ENCODE measurements at regions not wholly inside any gene's neighbourhood (a gene's known extent, or its start where the extent isn't known, plus 50 kb on each side); places are given as distances from the start of the nearest gene placed in this dataset.
"Not testable (repeated sequence)": the region's sequence is repeated elsewhere in the genome, so short reads cannot be mapped to it uniquely, and the experiment has no call there.

- DNase-seq = not testable (repeated sequence)
Observed at GRCh38 chr1:232717911-232718310, 87.3 kb upstream of the MAP10 start.

DNA sequence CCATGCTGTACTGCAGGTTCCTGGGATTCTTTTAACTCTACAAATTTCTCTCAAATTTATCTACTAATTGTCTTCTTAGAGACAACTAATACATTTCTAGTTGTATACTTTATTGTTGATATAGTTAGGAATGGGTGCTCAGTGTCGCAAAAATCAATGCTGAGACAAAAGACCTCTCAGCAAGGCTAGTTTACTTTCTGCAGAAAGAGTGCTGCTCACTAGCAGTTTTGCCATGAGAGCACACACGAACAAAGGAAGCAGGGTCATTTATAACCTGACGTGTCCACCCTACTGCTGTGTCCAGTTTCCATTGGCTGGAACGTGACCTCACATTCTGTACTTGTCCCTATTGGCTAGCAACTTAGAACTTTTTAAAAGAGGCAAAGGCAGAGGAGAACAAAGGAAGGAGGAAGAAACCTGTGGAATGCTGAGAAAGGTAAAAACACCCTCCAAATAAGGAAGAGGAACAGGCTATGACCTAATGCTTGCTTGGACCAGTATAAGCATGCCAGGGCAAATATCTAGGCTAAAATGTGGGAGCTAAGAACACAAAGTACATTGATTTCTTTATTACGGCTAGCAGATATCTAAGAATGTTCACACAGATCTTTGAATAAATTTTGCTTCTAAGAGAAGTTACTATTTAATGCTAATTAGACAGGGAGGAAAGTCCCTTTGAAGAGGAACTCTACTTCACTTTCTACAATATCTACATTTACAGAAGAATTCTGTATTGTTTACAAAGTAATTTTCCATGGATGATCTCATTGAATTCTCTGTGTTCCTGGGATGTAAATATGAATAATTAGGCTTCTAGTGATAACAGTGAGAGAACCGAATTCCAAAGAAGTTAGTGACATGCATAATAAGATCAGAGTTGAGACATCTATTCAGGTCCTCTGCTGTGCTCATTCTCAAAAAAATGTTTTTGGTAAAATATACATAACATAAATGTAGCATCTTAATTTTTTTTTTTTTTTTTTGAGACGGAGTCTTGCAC lies 86.0 kb upstream of the MAP10 start:
- DNase-seq = no peak

DNA sequence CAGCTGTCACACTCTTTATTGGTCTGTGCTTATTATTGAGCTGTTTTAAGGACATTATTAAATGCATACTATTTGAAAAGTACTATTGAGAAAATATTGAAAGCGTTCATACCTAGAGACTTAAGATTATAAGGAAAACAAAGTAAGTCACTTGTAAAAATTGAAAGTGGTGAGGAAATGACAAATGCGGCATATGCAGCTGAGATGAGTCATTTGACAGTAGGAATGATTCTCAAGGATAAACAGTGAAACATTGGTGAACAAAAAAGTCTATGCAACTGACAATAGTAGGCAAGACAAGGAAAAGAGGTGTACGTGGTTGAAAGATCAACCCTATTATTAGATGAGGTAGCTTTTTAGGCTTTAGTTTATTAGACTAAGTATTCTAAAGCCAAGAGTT lies 82.6 kb upstream of the MAP10 start:
- DNase-seq = no peak

DNA sequence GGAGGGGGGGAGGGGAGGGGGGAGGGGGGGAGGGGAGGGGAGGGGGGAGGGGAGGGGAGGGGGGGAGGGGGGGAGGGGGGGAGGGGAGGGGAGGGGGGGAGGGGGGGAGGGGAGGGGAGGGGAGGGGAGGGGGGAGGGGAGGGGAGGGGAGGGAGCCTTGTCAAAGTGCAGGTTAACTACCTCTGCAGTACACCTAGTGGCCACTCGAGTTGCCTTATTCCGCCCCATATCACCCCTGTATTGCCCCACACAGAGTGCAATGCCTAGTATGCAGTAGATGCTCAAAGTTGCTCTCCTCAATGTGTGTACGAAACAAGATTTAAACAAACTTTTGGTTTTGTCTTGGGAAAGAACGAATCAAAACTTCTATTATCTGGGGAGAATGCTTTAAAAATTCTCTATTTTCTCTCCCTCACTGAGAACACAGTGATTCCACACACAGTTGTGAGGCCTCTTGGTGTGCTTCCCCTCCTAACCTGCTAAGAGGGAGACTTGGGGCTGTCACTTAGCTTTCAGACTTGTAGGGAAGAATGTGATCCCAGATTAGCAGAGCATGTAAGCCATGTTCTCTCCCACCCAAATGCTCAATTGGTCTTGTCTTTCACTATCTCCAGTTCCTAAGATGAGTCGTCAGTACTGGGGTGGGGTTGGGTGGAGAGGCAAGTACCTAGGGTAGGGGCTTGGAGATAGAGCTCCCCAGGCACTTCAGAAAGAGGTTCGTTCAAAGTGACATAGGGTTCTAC lies 79.7 kb upstream of the MAP10 start:
- no peak for DNase-seq

- DNase-seq = no peak
Observed at GRCh38 chr1:232726048-232726779, 79.0 kb upstream of the MAP10 start.

- no peak for DNase-seq
Observed at GRCh38 chr1:232728507-232729263, 76.5 kb upstream of the MAP10 start.

- DNase-seq = no peak
Observed at GRCh38 chr1:232732344-232732910, 72.8 kb upstream of the MAP10 start.

- no peak for DNase-seq
Observed at GRCh38 chr1:232737917-232738316, 67.3 kb upstream of the MAP10 start.

GRCh38 chr1:232743999-232744398 lies 61.2 kb upstream of the MAP10 start:
- DNase-seq = no peak

DNA sequence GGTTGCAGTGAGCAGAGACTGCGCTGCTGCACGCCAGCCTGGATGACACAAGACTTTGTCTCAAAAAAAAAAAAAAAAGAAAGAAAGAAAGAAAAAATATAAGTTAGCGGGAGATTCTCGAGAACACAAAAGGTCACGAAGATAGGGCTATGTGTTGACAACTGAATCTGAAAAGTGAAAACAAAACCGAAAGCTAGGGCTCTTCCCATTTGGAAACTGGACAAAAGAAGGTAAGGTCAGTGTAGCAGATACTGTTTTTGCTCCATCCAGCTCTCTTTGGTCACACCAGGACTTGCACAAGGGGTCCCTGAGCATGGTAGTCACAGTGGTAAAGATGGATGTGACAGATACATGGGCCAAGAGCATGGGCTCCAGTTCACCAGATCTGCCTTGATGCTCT lies 60.4 kb upstream of the MAP10 start:
- DNase-seq = no peak

- DNase-seq = not testable (repeated sequence)
Observed at GRCh38 chr1:232745698-232746097, 59.5 kb upstream of the MAP10 start.

DNA sequence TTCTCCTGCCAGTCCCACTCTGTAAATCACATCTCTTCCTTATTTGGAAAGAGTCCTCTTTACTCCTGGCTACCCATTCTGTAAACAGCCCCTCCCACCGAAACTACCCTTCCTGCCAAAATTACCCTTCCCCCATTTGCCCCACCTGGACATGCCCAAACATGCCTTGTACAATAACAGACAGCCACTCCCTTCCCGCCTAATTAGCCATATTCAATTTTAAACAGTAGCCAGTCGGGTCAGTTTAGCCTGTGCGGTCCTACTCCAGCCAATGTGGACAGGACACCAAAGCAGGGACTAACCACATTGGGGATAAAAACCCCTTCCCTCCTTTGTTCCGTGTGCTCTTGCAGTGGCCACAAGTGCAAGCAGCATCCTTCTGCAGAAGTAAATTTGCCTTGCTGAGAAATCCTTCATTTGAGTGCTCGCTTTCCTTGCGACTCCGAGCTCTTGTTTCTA lies 56.3 kb upstream of the MAP10 start:
- no peak for DNase-seq

DNA sequence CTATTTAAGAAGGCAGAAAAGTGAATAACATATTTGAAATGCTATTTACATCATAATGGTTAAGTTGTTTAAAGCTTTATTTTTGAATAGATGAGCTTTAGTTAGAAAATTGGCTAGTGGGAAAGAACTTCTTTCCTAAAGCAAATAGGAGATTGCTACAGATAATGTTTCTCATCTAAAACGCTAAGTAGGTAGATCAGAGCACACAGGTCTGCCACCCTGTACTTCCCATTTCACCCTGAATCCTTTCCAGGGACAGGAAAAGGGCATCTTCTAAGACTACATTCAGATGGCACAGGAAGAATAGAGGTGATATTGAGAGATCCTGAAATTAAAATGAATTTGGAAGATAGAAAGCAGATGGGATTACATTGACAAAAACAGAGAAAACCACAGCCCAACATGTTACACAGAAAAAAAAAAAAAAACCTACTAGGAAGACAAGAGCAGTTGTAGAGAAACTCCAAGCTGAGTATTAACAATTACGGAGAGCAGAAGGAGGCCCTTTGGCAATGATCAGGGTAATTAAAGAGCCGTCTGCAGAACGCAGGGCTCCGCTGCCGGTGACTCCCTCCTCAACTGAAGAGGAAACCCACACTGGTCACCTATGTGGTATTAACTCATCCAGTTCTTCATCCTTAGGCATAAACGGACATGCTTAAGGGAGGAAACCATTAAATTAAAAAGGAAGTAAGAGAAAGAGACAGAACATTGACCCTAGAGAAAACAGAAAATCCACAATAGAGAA lies 53.6 kb upstream of the MAP10 start:
- no peak for DNase-seq

DNA sequence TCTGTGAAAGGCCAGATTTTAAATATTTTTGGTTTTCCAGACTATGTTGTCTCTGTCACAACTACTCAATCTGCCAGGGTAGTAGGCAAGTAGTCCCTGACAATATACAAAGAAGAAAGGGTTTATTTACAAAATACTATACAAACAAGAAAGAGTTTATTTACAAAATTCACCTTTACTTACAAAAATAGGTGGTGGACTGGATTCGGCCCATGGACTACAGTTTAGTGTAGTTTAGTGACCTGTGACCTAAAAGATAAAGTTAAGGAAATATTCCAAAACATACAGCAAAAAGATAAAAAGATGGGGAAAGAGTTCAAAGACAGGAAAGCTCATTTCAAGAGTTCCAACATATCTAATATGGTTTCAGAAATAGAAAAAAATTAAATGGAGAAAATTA lies 52.9 kb upstream of the MAP10 start:
- no peak for DNase-seq

GRCh38 chr1:232754930-232755329 lies 50.3 kb upstream of the MAP10 start:
- DNase-seq = no peak

Data from HCEC 1CT (cell line).